Ammon's horn (tissue), 1 donor: ENCODE measurements at regions not wholly inside any gene's neighbourhood (a gene's known extent, or its start where the extent isn't known, plus 50 kb on each side); places are given as distances from the start of the nearest gene placed in this dataset.
"Not testable (repeated sequence)": the region's sequence is repeated elsewhere in the genome, so short reads cannot be mapped to it uniquely, and the experiment has no call there.

Source experiments
- DNase-seq: peaks from one replicate; pipeline ENCODE4 v3.0.0-alpha.2; 2016; ENCODE audit warnings: low spot score

- DNase-seq, result no peak
Observed at GRCh38 chr16:22678311-22678710, 135.7 kb upstream of the HS3ST2 start.

- no peak for DNase-seq
Observed at GRCh38 chr16:22681554-22682291, 132.2 kb upstream of the HS3ST2 start.

- DNase-seq, result no peak
Observed at GRCh38 chr16:22683258-22683657, 130.7 kb upstream of the HS3ST2 start.

- no peak for DNase-seq
Observed at GRCh38 chr16:22683730-22684573, 130.0 kb upstream of the HS3ST2 start.

- DNase-seq, result no peak
Observed at GRCh38 chr16:22684574-22685458, 129.1 kb upstream of the HS3ST2 start.

- DNase-seq, result no peak
Observed at GRCh38 chr16:22685459-22685830, 128.5 kb upstream of the HS3ST2 start.

- no peak for DNase-seq
Observed at GRCh38 chr16:22687031-22687530, 126.9 kb upstream of the HS3ST2 start.

GRCh38 chr16:22688463-22688862, 125.5 kb upstream of the HS3ST2 start:
- DNase-seq, result no peak

GRCh38 chr16:22688930-22689329, 125.0 kb upstream of the HS3ST2 start:
- DNase-seq, result no peak

- no peak for DNase-seq
Observed at GRCh38 chr16:22691335-22691734, 122.6 kb upstream of the HS3ST2 start.

- DNase-seq, result no peak
Observed at GRCh38 chr16:22692034-22692433, 121.9 kb upstream of the HS3ST2 start.

GRCh38 chr16:22692916-22693637, 120.9 kb upstream of the HS3ST2 start:
- no peak for DNase-seq

- no peak for DNase-seq
Observed at GRCh38 chr16:22693638-22694340, 120.2 kb upstream of the HS3ST2 start.

GRCh38 chr16:22694887-22695382, 119.0 kb upstream of the HS3ST2 start:
- DNase-seq, result peak; percentile 22

GRCh38 chr16:22695773-22696172, 118.2 kb upstream of the HS3ST2 start:
- not testable (repeated sequence) for DNase-seq

- DNase-seq, result no peak
Observed at GRCh38 chr16:22699356-22699755, 114.6 kb upstream of the HS3ST2 start.

GRCh38 chr16:22705799-22706198, 108.2 kb upstream of the HS3ST2 start:
- peak; percentile 30 for DNase-seq

- no peak for DNase-seq
Observed at GRCh38 chr16:22710326-22710725, 103.6 kb upstream of the HS3ST2 start.

GRCh38 chr16:22711847-22712246, 102.1 kb upstream of the HS3ST2 start:
- DNase-seq, result no peak

GRCh38 chr16:22712471-22712870, 101.5 kb upstream of the HS3ST2 start:
- DNase-seq, result no peak

- DNase-seq, result not testable (repeated sequence)
Observed at GRCh38 chr16:22718598-22718997, 95.4 kb upstream of the HS3ST2 start.
